ENCODE measurements at regions not wholly inside any gene's neighbourhood (a gene's known extent, or its start where the extent isn't known, plus 50 kb on each side); places are given as distances from the start of the nearest gene placed in this dataset.

GRCh38 chrX:40389555-40389954 is 191.2 kb upstream of the ATP6AP2 start:
- Histone ChIP-seq H3K79me2 (ENCODE audit: control insufficient read depth, insufficient read depth, low read length) (no peaks in the 10 kb centered on the region), H4K20me1 (ENCODE audit: control insufficient read depth, insufficient read depth) (no peaks in the 10 kb centered on the region), H3K4me2 (ENCODE audit: control insufficient read depth, insufficient read depth) (no peak overlapping the region), H2AFZ (ENCODE audit: control insufficient read depth, low read depth, low read length) (no peak overlapping the region), H3K9me3 (replicated peaks; ENCODE audit: control insufficient read depth, insufficient read depth, low read length) (peaks cover 2% of the 10 kb centered on the region; the same call in 1 of the 3 replicates), H3K9ac (ENCODE audit: control insufficient read depth, insufficient read depth, low read length) (no peak overlapping the region), H3K27me3 (replicated peaks in 1 of 2; ENCODE audit: control insufficient read depth in 2 of 2, insufficient read depth in 2 of 2, low read length in 1 of 2) (no peaks in the 10 kb centered on the region), H3K27ac (ENCODE audit: control insufficient read depth, insufficient read depth) (no peak overlapping the region), H3K36me3 (ENCODE audit: control insufficient read depth in 2 of 2, insufficient read depth in 2 of 2, low read length in 1 of 2) (no peaks in the 10 kb centered on the region), H3K4me1 (ENCODE audit: control insufficient read depth, insufficient read depth, low read length) (no peaks in the 10 kb centered on the region; the same call in 1 of the 2 replicates), H3K4me3 (no peak overlapping the region)
- TF ChIP-seq E2F8 (IDR thresholded peaks at IDR 0.05; ENCODE audit: low read depth, partially characterized antibody) = no peak
- no peak for TF ChIP-seq ZBTB4 (CRISPR knock-in tag; IDR thresholded peaks at IDR 0.05)
- TF ChIP-seq IRF5 (IDR thresholded peaks at IDR 0.05; ENCODE audit: borderline replicate concordance) = no peak
- TF ChIP-seq RAD51 (IDR thresholded peaks at IDR 0.05) = no peak
- TF ChIP-seq SMAD5 (IDR thresholded peaks at IDR 0.05; ENCODE audit: low read depth) = no peak
- TF ChIP-seq SIN3A (IDR thresholded peaks at IDR 0.05; ENCODE audit: low read depth, low read length) = no peak
- TF ChIP-seq MTA3 (IDR thresholded peaks at IDR 0.05; ENCODE audit: borderline replicate concordance, low read length) = no peak
- TF ChIP-seq LARP7 (IDR thresholded peaks at IDR 0.05) = no peak
- no peak for TF ChIP-seq CEBPB (IDR thresholded peaks at IDR 0.05; ENCODE audit: borderline replicate concordance in 1 of 2, low read depth in 2 of 2, low read length in 2 of 2)
- TF ChIP-seq CHD4 (IDR thresholded peaks at IDR 0.05) = no peak
- TF ChIP-seq BCL11A (IDR thresholded peaks at IDR 0.05; ENCODE audit: low read depth, low read length) = no peak
- TF ChIP-seq POLR2A (IDR thresholded peaks at IDR 0.05; ENCODE audit: low read depth, low read length) = no peak
- no peak for TF ChIP-seq ATF7 (IDR thresholded peaks at IDR 0.05; ENCODE audit: low read depth)
- no peak for TF ChIP-seq ZNF207 (IDR thresholded peaks at IDR 0.05; ENCODE audit: borderline replicate concordance)
- no TSS peak for BruUV-seq (replicated peaks)
- ChIA-PET CTCF (interaction anchor here (0.5 kb wide), 1 partner anchor 405 kb away, joined by 3 read pairs; no protein-coding TSS in a partner anchor), SMC1A (ENCODE audit: uncharacterized antibody, unreplicated experiment) (no interaction called here), RAD21 (ENCODE audit: unreplicated experiment) (no interaction called here), POLR2A (no interaction called here)
- ATAC-seq (no peak), FAIRE-seq (no peak), DNase-seq (ENCODE audit: low read depth, low spot score) (no peak)
- WGBS (ENCODE audit: insufficient coverage, insufficient replicate concordance, low lambda C conversion rate, missing lambda C conversion rate) = 0% methylated on average over 2 of the region's 2 CpGs
- in situ Hi-C loops (cut with MboI) (no loop called here), intact Hi-C loops (cut with micrococcal nuclease; ENCODE audit: unreplicated experiment) (no loop called here)
